HG03439 (cell line): ENCODE measurements at regions not wholly inside any gene's neighbourhood (a gene's known extent, or its start where the extent isn't known, plus 50 kb on each side); places are given as distances from the start of the nearest gene placed in this dataset.

Source experiments
- ATAC-seq: cut with Tn5 transposase; IDR thresholded peaks from one replicate; pipeline ENCODE4 v1.9.1; 2021; ENCODE audit warnings: mild to moderate bottlenecking, moderate library complexity; ENCODE audit not compliant: unreplicated experiment

- ATAC-seq: no peak
Observed at GRCh38 chr1:101316799-101317198, 80.0 kb downstream of the S1PR1 start.

- no peak for ATAC-seq
Observed at GRCh38 chr1:101317590-101317989, 80.8 kb downstream of the S1PR1 start.

- no peak for ATAC-seq
Observed at GRCh38 chr1:101323535-101323934, 86.7 kb downstream of the S1PR1 start.

GRCh38 chr1:101325144-101325543, 88.3 kb downstream of the S1PR1 start:
- no peak for ATAC-seq

- no peak for ATAC-seq
Observed at GRCh38 chr1:101330427-101331130, 93.8 kb downstream of the S1PR1 start.

DNA sequence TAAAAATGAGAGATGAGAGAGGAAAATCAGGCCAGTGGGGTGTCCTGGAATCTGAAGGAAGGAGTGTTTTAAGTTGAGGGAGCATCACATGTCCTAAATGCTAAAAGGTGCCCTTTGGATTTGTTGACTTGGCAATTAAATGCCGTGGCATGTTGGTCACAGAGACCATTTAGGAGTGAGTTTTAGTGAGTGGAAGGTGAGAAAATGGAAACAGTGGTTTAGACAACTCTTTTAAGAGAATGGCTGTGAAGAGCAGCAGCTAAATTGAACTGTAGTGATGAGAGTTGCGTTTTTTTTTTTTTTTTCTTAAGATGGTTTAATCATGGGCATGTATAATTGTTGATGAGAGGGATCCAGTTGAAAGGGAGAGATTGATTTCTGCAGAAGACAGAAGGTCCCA, 95.0 kb downstream of the S1PR1 start:
- ATAC-seq: no peak

DNA sequence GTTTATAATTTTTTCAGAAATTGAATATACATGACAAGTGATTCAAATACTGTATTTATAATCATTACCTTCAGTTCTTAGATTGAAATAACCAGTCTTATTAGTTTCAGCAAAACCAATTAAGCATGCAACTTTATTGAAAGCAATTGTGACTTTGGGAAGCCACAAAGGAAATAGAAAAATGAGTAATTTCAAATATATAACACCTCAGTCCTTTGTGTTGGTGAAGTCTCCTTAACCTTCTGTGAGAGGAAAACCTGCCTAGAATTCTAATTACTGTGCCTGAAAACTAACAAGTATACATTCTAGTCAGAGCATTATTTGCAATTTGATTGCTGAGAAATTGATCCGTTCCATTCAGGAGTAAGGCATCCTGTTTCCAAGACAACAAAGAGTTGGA, 95.8 kb downstream of the S1PR1 start:
- ATAC-seq: no peak

DNA sequence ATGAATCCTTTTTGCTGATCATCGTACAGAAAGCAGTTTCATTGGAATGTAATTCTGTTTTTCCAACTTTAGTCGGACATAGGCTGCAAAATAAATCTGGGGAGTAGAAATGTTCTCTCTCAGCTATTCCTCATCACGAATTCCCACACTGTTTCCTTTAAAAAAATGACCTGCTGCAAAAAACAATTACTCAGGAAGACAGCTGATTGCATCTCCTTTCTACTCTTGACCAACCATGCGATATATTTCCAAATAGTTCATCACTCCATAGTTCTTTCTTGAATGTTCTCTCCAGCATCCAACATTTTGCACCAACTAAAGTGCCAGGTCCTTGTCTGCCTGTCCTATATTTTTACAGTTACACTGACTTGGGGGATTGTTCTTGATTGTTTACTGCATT, 96.4 kb downstream of the S1PR1 start:
- ATAC-seq: no peak

GRCh38 chr1:101337968-101338367, 101.1 kb downstream of the S1PR1 start:
- no peak for ATAC-seq

DNA sequence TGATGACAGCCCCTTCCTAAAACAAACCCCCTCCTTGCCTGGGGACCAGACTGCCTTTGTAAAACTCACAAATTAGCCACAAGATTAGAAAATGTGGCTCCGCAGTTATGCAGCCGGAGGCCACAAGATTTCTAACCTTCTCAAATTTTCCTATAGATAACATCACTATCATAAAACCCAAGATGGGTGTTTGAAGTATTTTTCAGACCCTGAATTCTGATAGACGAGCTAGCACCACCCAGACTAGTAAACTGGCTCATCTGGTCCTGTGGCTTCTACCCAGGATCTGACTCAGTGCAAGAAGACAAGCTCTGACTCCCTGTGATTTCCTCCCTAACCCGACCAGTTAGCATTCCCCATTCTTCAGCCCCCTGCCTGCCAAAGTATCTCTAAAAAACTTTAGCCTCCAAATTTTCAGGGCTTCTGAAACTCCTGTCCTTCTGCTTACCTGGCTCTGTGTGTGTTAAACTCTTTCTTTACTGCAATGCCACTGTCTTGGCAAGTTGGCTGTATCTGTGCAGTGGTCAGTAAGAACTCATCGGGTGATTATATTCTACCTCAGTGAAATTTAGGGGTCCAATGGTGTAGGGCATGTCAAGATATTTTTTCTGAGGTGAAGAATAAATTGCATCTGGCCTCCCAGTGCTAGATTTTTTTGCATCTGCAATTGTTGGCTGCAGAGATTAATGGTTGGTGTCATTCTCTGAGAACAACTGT, 102.1 kb downstream of the S1PR1 start:
- ATAC-seq: no peak

DNA sequence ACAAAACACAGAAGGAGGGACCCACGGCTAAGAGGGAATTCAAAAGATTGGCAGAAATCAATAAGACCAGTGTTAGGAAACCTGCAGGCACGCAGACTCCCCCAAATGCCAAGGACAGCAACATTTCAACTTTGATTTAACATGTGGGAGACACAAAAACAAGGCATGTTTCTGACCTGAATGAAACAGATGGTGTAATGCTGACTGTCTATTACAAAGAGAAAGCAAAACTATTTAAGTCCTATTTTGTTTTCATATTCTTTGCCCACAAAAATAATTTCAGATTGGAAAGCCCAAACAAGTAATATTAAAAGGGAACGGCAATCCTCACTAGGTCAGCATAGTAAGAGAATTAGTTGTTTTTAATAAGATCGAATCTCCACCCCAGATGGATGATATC, 107.9 kb downstream of the S1PR1 start:
- no peak for ATAC-seq

- ATAC-seq: no peak
Observed at GRCh38 chr1:101346419-101346818, 109.6 kb downstream of the S1PR1 start.

GRCh38 chr1:101356013-101356412, 119.2 kb downstream of the S1PR1 start:
- no peak for ATAC-seq

GRCh38 chr1:101356604-101357443, 120.0 kb downstream of the S1PR1 start:
- peak; percentile 11 for ATAC-seq

GRCh38 chr1:101357444-101357986, 120.7 kb downstream of the S1PR1 start:
- peak; percentile 96 for ATAC-seq

GRCh38 chr1:101360506-101360905, 123.7 kb downstream of the S1PR1 start:
- ATAC-seq: no peak

- ATAC-seq: no peak
Observed at GRCh38 chr1:101363891-101364318, 127.1 kb downstream of the S1PR1 start.

DNA sequence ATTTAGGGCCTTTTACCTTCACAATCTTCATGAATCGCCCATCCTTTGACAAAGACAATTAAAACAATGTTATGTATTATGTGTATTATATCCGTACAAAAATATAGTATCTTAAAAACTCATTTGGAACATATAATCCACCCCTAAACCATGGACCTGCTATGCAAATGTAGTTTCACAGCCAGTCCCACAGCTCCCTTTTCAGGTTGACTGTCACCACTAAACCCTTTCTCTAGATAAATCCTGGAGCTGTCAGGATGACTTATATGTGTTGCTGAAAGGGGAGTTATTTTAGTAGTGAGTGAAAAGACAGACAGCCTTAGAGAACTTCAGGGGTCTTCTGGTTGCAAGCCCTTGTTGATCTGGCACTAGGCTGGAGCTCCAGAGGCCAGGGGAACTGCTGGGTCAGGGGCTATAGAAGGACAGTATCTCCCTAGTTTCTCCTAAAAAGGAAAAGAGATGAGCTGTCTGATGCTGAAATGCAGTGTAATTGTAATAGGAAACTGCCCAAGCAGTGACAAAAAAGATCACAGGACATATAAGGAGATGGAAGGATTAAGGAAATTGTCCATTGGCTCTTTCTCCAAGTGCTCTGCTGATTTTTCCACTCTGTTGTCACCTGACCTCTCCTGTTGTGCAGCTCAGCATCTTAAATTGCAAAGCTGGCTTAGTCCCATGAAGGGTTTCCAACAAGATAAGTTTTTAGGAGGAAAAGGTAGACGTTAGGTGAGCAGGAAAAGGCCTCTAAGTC, 127.7 kb downstream of the S1PR1 start:
- no peak for ATAC-seq

DNA sequence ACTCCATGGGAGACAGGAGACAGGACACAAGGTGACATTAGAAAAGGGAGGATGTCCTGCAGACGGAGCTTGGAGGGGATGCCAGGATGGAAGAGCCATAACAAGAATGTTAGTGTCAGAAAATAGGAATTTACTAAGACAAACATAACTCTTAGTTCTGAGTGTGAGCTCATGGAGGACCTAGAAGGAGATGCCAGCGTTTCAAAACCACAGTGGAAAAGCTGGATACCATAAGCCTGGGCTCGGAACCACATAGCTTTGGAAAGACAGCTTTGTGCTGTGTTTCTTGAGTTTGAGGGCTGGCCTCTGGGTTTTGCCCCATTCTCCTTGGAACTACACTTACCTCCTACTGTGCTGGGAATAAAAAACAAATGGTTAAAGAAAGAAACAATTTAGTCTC, 128.4 kb downstream of the S1PR1 start:
- ATAC-seq: no peak

- ATAC-seq: no peak
Observed at GRCh38 chr1:101365878-101366277, 129.1 kb downstream of the S1PR1 start.
